ENCODE measurements at regions not wholly inside any gene's neighbourhood (a gene's known extent, or its start where the extent isn't known, plus 50 kb on each side); places are given as distances from the start of the nearest gene placed in this dataset.
"Not testable (repeated sequence)": the region's sequence is repeated elsewhere in the genome, so short reads cannot be mapped to it uniquely, and the experiment has no call there.

DNA sequence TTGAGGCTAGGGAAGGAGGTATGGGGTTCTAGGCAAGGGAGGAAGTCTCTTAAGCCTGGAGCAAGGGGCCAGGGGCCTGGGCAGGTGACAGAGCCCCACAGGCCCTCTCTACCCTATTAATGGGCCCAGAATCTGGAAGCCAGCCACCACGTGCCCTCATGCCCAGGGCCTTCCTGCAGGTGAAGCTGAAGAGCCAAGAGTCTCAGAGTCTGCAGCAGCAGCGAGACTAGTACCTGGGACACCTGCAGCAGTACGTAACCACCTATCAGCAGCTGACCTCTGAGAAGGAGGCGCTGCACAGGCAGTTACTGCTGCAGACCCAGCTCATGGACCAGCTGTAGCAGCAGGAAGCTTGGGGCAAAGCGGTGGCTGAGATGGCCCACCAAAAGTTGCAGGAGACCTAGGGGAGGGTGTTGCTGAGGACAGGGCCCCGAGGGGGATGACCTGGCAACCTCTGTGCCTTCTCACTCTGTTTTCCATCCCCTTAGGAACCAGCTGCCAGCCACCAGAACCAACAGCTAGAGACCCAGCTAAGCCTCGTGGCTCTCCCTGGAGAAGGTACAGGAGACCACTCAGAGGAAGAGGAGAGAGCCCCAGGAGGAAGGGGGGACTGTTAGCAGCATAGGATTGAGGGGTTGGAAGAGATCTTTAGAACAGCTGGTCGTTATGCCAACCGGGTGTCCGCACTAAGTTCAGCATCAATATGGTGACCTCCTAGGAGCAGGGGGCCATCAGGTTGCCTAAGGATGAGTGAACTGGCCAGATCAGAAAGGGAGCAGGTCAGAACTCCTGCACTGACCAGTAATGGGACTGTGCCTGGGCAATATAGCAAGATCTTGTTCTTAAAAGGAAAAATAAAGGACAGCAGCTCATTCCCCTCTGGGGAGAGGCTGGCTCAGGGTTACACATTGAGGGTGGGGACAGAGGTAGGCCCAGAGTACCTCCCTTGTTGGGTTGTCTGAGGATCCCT is 58.5 kb upstream of the UBE2Q2 start:
- H2BK5ac ChIP-seq (ENCODE audit: low read depth, low read length, poor library complexity, severe bottlenecking); H3K56ac ChIP-seq (ENCODE audit: extremely low read depth, insufficient read depth, low read length); in situ Hi-C loops (cut with MboI; ENCODE audit: low sequenced_read_pairs); H3K4ac ChIP-seq (ENCODE audit: low read depth, low read length); H3K4me2 ChIP-seq (ENCODE audit: low read depth, low read length); H2AK5ac ChIP-seq (ENCODE audit: low read depth, low read length); H2BK15ac ChIP-seq (ENCODE audit: low read depth, low read length); H2AK9ac ChIP-seq (replicated peaks; ENCODE audit: low read depth, low read length, poor library complexity); H4K20me1 ChIP-seq (ENCODE audit: insufficient read depth, low read length); H4K91ac ChIP-seq (ENCODE audit: insufficient read depth, low read depth, low read length); dilution Hi-C loops (cut with HindIII; ENCODE audit: low sequenced_read_pairs, unreplicated experiment); H3K23ac ChIP-seq (ENCODE audit: low read depth, low read length); H4K5ac ChIP-seq (ENCODE audit: low read depth, low read length); H3K18ac ChIP-seq (ENCODE audit: low read depth, low read length); H3K9ac ChIP-seq (ENCODE audit: low read depth, low read length); H2BK20ac ChIP-seq (ENCODE audit: low read depth, low read length); H2BK120ac ChIP-seq (ENCODE audit: low read depth, low read length); ATAC-seq (ENCODE audit: low read depth); H3K9me3 ChIP-seq (ENCODE audit: control insufficient read depth, insufficient read depth, low read length); H3K14ac ChIP-seq (replicated peaks; ENCODE audit: low read depth, low read length); H3K9me1 ChIP-seq (ENCODE audit: insufficient read depth, low read length); H3K4me3 ChIP-seq (ENCODE audit: insufficient read depth, low read depth, low read length); H3K79me1 ChIP-seq (ENCODE audit: low read depth in 1 of 2, low read length in 2 of 2); DNase-seq; POLR2A ChIA-PET (ENCODE audit: unreplicated experiment); H3K36me3 ChIP-seq (ENCODE audit: control insufficient read depth, insufficient read depth, low read length); H4K8ac ChIP-seq (ENCODE audit: low read depth in 2 of 2, low read length in 2 of 2); H3K27ac ChIP-seq (ENCODE audit: insufficient read depth, low read length); BruUV-seq (replicated peaks); CTCF ChIA-PET; H3K4me1 ChIP-seq (ENCODE audit: control insufficient read depth, insufficient read depth, low read length); H2AFZ ChIP-seq (replicated peaks; ENCODE audit: low read length, poor library complexity); intact Hi-C loops (cut with micrococcal nuclease): not testable (repeated sequence)
- WGBS, 2 experiments (ENCODE audit: extremely low coverage in 2 of 2, insufficient read length in 1 of 2), result 43% methylated on average over 2 of the region's 10 CpGs; no CpG with 5 or more reads in 1 of the 2 experiments
- H3K27me3 ChIP-seq (ENCODE audit: control insufficient read depth, insufficient read depth, low read length), result peaks cover 70% of the 10 kb centered on the region

DNA sequence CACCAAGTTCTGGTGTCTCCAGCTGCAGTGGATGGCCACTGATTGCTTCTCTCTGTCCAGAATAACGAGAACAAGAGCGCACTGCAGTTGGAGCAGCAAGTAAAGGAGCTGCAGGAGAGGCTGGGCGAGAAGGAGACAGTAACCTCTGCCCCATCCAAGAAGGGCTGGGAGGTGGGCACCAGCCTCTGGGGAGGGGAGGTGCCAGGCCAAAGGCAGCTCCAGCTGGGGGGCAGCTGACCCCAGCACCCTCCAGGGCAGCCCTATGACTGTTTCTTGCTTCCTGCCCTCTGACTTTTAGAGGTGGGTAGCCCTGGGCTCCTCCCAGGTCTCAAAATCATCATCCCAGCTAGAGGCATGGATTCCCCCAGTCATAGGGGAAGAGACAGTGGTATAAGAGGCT is 59.7 kb upstream of the UBE2Q2 start:
- H3K9me3 ChIP-seq (ENCODE audit: control insufficient read depth, insufficient read depth, low read length); DNase-seq; H3K79me1 ChIP-seq (ENCODE audit: low read depth in 1 of 2, low read length in 2 of 2); H3K36me3 ChIP-seq (ENCODE audit: control insufficient read depth, insufficient read depth, low read length); H3K4ac ChIP-seq (ENCODE audit: low read depth, low read length); H2BK15ac ChIP-seq (ENCODE audit: low read depth, low read length); H2BK5ac ChIP-seq (ENCODE audit: low read depth, low read length, poor library complexity, severe bottlenecking); BruUV-seq (replicated peaks); H2AK9ac ChIP-seq (replicated peaks; ENCODE audit: low read depth, low read length, poor library complexity); H2BK120ac ChIP-seq (ENCODE audit: low read depth, low read length); H4K5ac ChIP-seq (ENCODE audit: low read depth, low read length); H3K27ac ChIP-seq (ENCODE audit: insufficient read depth, low read length); H3K4me1 ChIP-seq (ENCODE audit: control insufficient read depth, insufficient read depth, low read length); H4K20me1 ChIP-seq (ENCODE audit: insufficient read depth, low read length); H2BK20ac ChIP-seq (ENCODE audit: low read depth, low read length); H3K56ac ChIP-seq (ENCODE audit: extremely low read depth, insufficient read depth, low read length); H4K91ac ChIP-seq (ENCODE audit: insufficient read depth, low read depth, low read length); H2AFZ ChIP-seq (replicated peaks; ENCODE audit: low read length, poor library complexity); H3K9me1 ChIP-seq (ENCODE audit: insufficient read depth, low read length); dilution Hi-C loops (cut with HindIII; ENCODE audit: low sequenced_read_pairs, unreplicated experiment); H2AK5ac ChIP-seq (ENCODE audit: low read depth, low read length); H3K4me2 ChIP-seq (ENCODE audit: low read depth, low read length); POLR2A ChIA-PET (ENCODE audit: unreplicated experiment); H3K9ac ChIP-seq (ENCODE audit: low read depth, low read length); H3K18ac ChIP-seq (ENCODE audit: low read depth, low read length); H3K23ac ChIP-seq (ENCODE audit: low read depth, low read length); intact Hi-C loops (cut with micrococcal nuclease); ATAC-seq (ENCODE audit: low read depth); CTCF ChIA-PET; H3K14ac ChIP-seq (replicated peaks; ENCODE audit: low read depth, low read length); H3K4me3 ChIP-seq (ENCODE audit: insufficient read depth, low read depth, low read length); H4K8ac ChIP-seq (ENCODE audit: low read depth in 2 of 2, low read length in 2 of 2); in situ Hi-C loops (cut with MboI; ENCODE audit: low sequenced_read_pairs): not testable (repeated sequence)
- H3K27me3 ChIP-seq (ENCODE audit: control insufficient read depth, insufficient read depth, low read length), result peaks cover 74% of the 10 kb centered on the region
- WGBS, 2 experiments (ENCODE audit: extremely low coverage in 2 of 2, insufficient read length in 1 of 2), result no CpG with 5 or more reads among the region's 3 CpGs

Measured in IMR-90 (cell line).